HPDE6-E6E7 (cell line): ENCODE measurements at regions not wholly inside any gene's neighbourhood (a gene's known extent, or its start where the extent isn't known, plus 50 kb on each side); places are given as distances from the start of the nearest gene placed in this dataset.
A peak's percentile ranks its signal among the peaks of the same experiment; 100 is the strongest.
"Not testable (repeated sequence)": the region's sequence is repeated elsewhere in the genome, so short reads cannot be mapped to it uniquely, and the experiment has no call there.

Source experiments
- DNase-seq: peaks from one replicate; pipeline ENCODE4 v3.0.0; 2011; ENCODE audit warnings: missing footprints; ENCODE audit errors: extremely low spot score

GRCh38 chr10:36872702-36873393 lies 252.6 kb upstream of the ANKRD30A start:
- no peak for DNase-seq

DNA sequence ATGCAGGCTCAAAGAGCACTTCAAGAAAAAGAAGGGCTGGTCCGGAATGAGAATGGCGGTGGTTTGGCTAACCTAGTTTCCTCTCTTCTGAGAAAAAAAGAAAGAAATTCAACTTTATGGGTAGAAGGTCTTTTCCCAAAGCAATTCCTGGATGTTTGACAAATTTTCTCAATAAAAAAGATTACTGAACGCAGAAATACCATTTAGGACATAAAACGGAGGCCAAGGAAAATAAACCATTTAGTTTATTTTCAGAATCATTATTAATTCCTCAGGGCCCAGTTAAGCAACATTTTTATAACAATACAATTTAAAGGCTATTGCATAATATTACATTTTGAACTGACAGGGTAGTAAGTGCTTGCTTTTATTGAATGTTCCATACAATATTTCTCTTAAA lies 284.6 kb upstream of the ANKRD30A start:
- DNase-seq, result no peak

DNA sequence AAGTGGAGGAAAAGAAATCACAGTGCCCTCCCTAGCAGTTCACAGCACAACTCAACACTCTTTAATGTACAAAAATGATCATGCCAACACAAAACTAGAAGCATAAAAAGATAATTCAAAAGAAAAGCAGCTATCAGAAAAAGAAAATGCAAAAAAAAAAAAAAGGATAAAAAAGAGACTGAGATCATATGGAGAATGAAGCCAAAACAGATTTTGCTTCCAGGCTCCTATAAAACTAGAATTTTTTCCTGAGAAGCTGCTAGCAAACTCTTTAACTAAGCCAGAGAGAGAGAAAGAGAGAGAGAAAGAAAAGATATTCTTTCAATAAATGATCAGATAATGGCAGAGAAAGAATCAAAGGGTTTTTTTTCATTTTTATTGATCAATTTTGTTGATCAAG lies 288.0 kb upstream of the ANKRD30A start:
- no peak for DNase-seq

DNA sequence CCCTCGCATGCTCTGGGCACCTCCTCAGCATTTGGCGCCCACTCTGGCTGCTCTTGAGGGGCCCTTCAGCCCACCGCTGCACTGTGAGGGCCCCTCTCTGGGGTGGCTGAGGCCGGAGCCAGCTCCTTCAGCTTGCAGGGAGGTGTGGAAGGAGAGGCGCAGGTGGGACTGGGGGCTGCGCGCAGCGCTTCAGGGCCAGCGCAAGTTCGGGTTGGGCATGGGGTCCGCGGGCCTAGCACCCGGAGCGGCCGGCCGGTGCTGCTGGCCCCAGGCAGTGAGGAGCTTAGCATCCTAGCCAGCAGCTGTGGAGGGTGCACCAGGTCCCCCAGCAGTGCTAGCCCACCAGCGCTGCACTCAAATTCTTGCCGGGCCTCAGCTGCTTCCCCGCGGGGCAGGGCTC lies 305.6 kb upstream of the ANKRD30A start:
- DNase-seq, result no peak

GRCh38 chr10:36817898-36818297 lies 307.5 kb upstream of the ANKRD30A start:
- no peak for DNase-seq

- no peak for DNase-seq
Measured at GRCh38 chr10:36808625-36809362, 316.6 kb upstream of the ANKRD30A start.

DNA sequence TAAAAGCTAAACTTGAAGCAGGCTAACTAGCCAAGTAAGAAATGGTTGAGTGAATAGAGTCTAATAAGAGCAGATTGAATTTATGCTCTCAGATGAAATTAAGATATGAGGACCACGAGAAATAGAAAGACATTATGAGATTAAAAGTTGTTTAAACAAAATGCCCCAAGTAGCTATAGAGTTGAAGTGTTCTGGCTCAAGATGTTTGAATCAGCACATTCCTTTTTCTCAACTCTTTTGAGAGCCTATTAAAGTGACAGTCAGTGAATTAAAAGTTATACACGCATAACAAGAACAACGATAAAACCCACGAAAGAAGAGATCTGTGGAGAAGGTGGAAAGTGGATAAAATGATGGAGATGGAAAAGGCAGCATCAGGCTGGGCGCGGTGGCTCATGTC lies 322.2 kb upstream of the ANKRD30A start:
- no peak for DNase-seq

GRCh38 chr10:36802490-36803153 lies 322.8 kb upstream of the ANKRD30A start:
- no peak for DNase-seq

- no peak for DNase-seq
Measured at GRCh38 chr10:36801660-36802059, 323.7 kb upstream of the ANKRD30A start.

- DNase-seq, result no peak
Measured at GRCh38 chr10:36794981-36795380, 330.4 kb upstream of the ANKRD30A start.

DNA sequence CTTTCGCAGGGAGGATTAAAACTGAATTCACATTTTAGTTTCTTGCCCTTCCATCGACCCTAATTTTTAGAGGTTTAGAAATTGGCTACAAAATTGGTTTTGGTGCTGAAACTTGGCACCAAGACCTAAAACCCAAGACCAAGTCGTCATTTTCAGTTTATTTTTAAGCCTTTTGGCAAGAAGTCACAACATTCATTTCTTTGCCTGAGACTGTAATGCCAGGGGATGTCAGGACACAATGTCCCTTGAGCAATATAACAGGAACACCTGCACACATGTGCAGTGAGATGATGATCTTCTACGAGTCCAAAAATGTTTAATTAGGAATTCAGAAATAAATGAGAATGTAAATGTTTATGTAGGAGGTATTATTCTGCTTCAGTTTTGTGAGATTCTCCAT lies 335.4 kb upstream of the ANKRD30A start:
- DNase-seq, result no peak

DNA sequence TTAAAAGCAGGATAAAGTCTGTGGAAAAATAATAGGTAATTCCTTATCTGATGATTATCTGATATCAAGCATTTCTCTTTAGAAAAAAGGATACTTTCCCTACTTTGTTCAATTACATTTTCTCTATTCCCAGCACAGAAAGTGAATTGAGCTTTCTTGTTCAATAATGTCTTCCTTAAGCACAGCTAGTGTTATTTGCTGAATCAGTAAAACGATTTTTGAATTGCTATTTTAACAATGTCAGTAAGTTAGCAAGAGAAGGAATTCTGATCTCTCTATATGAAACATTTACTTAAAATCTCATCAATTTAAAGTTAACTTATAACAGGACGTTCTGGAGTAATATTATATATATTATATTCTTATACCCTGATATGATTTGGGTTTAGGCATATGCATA lies 337.2 kb upstream of the ANKRD30A start:
- no peak for DNase-seq

- no peak for DNase-seq
Measured at GRCh38 chr10:36783400-36783799, 342.0 kb upstream of the ANKRD30A start.

DNA sequence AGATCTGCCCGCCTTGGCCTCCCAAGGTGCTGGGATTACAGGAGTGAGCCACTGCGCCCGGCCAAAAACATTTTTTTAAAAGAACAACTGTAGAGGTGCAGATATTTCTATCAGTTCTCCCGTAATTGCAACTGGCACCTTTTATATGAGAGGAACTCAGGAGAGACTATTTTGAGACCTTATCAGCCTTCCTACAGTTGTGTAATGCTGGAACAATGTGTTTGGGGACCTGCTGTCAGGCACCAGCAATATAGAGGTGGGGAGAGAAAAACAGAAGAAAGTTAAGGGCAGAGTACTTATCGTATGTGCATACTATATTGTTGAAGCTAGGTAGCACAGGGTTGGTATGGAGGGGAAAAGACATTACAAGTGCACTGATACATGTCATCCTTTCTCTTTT lies 343.8 kb upstream of the ANKRD30A start:
- DNase-seq, result no peak

DNA sequence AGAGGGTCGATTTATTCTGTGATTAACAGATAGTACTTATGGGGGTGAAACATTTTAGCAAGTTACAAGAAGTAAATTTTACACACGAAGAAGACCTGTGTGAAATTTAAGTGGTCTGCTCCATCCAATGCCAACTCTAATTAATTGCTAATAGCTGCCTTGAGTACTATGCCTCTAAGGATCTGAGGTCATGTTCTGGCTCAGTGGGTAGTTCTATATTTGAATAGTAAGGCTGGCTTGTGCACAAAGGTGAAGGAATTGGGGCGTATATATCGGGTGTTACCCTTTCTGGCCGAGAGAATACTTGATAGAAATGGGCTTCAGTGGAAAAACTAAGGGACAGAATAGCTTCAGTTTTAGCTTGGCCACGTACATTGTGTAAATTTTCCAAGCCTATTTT lies 345.2 kb upstream of the ANKRD30A start:
- no peak for DNase-seq

DNA sequence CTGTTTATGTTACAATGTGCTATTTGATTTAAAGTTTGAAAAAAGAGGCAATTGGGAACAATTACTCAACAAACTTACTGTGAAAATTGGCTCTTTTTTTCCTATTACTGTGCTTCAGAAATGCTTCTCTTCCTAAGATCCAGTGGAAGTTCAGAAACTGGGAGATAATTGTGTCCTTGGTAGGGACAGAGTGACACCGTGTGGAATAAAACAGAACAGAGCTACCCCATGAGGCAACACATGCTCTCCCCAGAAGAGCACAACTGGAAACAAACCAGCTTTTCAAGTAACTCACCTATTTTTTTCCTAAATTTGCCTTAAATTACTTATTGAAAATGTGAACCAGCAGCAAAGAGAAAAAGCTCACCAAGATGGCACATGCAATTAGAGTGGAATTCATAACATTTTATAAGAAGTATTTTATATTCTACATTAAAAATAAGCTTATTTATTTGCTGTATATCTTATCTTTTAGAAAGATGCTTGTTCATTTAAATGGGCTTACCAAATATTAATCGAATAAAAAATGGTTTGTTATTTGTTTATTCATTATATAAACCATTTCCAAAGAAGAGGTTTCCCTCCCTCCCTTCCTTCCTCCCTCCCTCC lies 346.1 kb upstream of the ANKRD30A start:
- peak; percentile 6 for DNase-seq

DNA sequence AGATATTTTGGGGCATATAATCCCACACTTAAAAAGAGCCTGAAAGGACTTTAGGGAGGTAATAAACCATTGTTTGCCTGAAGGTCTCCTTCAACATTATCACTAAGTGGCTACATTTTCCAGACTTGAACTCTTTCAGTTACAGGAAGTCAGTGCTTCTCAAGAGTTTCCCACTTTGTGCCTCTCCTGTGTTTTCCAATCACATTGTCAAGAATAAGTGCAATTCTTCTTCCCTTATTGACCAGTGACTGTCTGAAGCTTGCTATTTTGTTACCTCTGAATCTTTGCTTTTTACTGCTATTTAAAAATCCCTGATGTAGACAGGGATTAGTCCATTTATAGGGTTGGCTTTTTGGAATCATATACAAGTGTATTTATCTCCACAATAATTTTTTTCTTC lies 346.7 kb upstream of the ANKRD30A start:
- DNase-seq, result no peak

DNA sequence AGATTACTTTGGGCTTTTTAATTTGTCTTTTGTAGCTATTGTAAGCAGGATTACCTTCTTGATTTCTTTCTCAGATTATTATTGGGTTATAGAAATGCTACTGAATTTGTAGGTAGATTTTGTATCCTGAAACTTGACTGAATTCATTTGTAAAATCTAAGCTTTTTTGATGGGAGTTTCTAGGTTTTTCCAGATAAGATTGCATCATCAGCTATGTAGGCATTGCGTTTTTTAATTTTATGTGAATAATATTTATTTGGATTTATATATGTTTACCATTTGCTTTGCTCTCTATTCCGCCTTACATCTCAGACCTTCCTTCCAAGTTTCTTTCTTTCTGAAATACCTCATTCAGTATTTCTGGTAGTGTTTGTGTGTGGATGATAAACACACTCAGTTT lies 351.7 kb upstream of the ANKRD30A start:
- no peak for DNase-seq

- DNase-seq, result no peak
Measured at GRCh38 chr10:36771725-36772124, 353.7 kb upstream of the ANKRD30A start.

DNA sequence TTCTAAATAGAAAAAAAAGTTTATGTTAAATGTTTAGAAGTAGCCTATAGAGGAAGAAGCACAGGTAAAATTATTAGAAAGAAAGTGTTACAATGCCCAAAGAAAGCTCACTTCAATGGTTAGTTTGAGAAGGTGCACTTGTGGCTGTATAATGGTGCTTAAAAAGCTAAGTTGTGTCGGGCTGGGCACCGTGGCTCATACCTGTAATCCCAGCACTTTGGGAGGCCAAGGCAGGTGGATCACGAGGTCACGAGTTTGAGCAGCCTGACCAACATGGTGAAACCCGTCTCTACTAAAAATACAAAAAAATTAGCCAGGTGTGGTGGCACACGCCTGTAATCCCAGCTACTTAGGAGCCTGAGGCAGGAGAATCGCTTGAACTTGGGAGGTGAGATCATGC lies 355.7 kb upstream of the ANKRD30A start:
- DNase-seq, result not testable (repeated sequence)

- no peak for DNase-seq
Measured at GRCh38 chr10:36766940-36767339, 358.5 kb upstream of the ANKRD30A start.

GRCh38 chr10:36766415-36766810 lies 359.0 kb upstream of the ANKRD30A start:
- DNase-seq, result no peak
